Fibroblast of the aortic adventitia (primary cell): ENCODE measurements at regions not wholly inside any gene's neighbourhood (a gene's known extent, or its start where the extent isn't known, plus 50 kb on each side); places are given as distances from the start of the nearest gene placed in this dataset.
"Not testable (repeated sequence)": the region's sequence is repeated elsewhere in the genome, so short reads cannot be mapped to it uniquely, and the experiment has no call there.

Source experiments
- DNase-seq: peaks from one replicate; pipeline ENCODE4 v3.0.0-alpha.2; 2010; ENCODE audit warnings: low read depth
- H3K4me3 ChIP-seq: 2 replicates; pipeline ENCODE4 v1.5.1; 2011; ENCODE audit warnings: low read depth, mild to moderate bottlenecking, control low read depth, low read length, moderate library complexity
- TF ChIP-seq, protein P1 (sequence below): IDR thresholded peaks from 2 replicates; pipeline ENCODE4 v1.5.1; 2011; ENCODE audit warnings: mild to moderate bottlenecking, low read length, control low read depth, inconsistent platforms; ENCODE audit not compliant: insufficient read depth

DNA sequence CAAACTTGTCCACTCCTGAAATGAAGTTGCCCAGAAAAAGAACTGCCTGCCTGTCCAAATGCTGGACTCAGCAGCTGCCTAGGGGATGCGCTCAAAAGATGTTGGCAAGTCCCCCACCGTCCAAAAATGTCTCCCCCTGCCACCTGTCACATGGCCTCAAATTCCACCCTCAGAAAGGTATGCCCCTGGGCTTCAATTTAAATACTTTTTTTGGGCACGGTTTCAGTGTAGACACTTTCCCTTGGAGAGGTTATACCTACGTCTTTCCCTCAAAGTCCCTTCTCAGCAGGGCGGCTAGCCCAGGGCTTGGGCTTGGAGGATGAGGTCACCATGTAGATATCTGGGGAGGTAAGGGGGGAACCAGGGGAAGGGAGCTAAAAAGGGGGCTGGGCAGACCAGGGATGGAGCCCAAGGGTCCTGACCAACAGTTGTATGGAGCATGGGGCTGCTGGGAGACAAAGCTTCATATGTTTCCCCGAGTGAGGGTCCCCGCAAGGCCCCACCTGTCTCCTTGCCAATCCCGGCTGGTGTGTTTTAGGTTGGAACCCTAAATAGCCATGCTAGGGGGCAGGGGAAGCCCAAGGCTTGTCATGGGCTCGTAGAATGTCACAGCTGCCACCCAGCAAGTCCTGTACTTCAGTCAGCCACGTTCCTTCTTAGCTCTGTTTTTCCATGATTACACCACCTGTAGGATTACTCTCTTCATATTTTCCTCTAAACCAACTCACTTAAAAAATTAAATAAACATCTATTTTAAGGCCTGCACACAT, 131.2 kb upstream of the TBX3 start:
- no peak overlapping the region for H3K4me3 ChIP-seq
- TF ChIP-seq, protein P1, sequence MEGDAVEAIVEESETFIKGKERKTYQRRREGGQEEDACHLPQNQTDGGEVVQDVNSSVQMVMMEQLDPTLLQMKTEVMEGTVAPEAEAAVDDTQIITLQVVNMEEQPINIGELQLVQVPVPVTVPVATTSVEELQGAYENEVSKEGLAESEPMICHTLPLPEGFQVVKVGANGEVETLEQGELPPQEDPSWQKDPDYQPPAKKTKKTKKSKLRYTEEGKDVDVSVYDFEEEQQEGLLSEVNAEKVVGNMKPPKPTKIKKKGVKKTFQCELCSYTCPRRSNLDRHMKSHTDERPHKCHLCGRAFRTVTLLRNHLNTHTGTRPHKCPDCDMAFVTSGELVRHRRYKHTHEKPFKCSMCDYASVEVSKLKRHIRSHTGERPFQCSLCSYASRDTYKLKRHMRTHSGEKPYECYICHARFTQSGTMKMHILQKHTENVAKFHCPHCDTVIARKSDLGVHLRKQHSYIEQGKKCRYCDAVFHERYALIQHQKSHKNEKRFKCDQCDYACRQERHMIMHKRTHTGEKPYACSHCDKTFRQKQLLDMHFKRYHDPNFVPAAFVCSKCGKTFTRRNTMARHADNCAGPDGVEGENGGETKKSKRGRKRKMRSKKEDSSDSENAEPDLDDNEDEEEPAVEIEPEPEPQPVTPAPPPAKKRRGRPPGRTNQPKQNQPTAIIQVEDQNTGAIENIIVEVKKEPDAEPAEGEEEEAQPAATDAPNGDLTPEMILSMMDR, result no peak
- no peak for DNase-seq

DNA sequence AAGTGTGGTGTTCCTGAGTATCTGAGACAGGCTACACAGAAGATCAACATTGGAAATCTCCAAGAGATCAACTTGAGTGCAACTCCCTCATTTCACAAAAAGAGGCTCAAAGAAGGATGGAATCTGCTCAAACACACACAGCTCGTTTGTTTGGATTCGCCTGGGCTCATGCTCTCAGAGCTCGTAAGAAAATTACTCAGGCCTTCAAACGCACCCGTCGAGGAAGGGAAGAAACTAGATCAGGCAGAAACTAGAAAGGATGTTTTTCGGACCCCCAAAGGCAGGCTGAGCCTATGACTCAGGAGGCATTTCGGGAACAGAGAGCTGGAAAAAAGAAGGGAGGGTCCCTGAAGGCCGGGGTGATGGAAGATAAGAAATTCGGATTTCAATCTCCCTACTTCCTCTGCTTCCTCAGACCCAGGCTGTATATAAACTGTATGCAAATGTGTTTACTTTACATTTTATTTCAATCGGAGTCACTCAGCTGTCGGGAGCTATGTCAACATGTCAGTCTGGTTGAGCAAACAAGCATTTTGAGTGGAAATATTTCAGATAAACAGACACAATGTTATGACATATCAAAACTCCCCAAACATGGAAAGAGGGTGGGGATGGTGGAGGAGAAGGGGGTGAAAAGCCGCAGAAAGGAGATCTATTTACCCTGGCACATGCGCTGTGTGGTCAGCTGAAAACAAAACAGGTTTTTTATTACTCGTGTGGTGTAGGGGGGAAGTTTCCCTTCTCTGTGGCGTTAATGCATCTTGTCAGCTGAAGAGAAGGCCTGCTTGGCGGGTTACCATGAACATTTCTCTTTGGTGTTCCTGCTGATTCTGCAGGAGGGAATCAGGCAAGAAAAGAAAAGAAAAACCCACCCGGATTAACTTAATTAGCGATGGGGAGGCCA, 129.1 kb upstream of the TBX3 start:
- H3K4me3 ChIP-seq, result no peak overlapping the region
- no peak for DNase-seq
- TF ChIP-seq, protein P1, result no peak

DNA sequence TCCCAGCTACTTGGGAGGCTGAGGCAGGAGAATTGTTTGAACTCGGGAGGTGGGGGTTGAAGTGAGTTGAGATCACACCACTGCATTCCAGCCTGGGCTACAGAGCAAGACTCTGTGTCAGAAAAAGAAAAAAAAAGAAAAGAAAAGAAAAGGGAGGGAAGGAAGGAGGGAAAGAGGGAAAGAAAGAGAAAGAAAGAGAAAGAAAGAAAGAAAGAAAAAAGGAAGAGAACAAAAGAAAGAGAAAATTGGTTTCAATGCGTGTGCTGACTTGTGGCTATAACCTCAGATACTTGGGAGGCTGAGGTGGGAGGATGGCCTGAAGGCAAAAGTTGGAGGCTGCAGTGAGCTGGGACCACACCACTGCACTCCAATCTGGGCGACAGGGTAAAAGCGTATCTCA, 128.4 kb upstream of the TBX3 start:
- TF ChIP-seq, protein P1, result no peak
- H3K4me3 ChIP-seq, result no peak overlapping the region
- DNase-seq, result no peak

DNA sequence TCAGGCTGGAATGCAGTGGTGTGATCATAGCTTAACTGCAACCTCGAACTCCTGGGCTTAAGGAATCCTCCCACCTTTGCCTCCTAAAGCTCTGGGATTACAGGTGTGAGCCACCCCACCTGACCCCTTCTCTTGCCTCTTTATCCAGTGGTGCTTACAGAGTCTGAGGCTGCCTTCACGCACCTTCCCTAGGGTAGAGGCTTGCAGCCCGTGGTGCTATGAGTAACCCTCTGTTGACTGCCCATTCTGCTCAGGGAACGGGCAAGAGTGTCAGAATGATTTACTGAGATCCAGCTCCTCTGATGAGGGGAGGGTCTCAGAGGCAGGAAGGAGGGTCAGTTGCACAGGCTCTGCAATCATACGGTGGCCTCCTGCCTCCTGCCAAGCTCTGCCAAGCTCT, 125.1 kb upstream of the TBX3 start:
- no peak for DNase-seq
- TF ChIP-seq, protein P1, result no peak
- no peak overlapping the region for H3K4me3 ChIP-seq

DNA sequence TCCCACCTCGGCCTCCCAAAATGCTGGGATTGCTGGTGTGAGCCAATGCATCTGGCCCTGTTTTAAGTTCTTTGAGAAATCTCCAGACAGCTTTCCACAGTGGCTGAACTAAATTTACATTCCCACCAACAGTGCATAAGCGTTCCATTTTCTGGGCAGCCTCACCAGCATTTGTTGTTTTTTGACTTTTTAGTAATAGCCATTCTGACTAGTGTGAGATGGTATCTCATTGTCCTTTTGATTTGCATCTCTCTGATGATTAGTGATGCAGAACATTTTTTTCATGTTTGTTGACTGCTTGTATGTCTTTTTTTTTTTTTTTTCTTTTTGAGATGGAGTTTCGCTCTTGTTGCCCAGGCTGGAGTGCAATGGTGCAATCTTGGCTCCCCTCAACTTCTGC, 117.4 kb upstream of the TBX3 start:
- not testable (repeated sequence) for DNase-seq, H3K4me3 ChIP-seq

DNA sequence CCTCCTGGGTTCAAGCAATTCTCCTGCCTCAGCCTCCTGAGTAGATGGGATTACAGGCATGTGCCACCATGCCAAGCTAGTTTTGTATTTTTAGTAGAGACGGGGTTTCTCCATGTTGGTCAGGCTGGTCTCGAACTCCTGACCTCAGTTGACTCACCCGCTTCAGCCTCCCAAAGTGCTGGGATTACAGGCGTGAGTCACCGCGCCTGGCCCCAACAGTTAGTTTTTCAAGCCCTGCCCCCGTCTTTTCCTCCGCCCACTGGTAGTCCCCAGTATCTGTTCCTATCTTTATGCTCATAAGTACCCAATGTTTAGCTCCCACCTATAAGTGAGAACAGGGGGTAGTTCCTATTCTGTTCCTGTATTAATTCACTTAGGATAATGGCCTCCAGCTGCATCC, 116.6 kb upstream of the TBX3 start:
- peak; percentile 15 for DNase-seq
- not testable (repeated sequence) for H3K4me3 ChIP-seq

DNA sequence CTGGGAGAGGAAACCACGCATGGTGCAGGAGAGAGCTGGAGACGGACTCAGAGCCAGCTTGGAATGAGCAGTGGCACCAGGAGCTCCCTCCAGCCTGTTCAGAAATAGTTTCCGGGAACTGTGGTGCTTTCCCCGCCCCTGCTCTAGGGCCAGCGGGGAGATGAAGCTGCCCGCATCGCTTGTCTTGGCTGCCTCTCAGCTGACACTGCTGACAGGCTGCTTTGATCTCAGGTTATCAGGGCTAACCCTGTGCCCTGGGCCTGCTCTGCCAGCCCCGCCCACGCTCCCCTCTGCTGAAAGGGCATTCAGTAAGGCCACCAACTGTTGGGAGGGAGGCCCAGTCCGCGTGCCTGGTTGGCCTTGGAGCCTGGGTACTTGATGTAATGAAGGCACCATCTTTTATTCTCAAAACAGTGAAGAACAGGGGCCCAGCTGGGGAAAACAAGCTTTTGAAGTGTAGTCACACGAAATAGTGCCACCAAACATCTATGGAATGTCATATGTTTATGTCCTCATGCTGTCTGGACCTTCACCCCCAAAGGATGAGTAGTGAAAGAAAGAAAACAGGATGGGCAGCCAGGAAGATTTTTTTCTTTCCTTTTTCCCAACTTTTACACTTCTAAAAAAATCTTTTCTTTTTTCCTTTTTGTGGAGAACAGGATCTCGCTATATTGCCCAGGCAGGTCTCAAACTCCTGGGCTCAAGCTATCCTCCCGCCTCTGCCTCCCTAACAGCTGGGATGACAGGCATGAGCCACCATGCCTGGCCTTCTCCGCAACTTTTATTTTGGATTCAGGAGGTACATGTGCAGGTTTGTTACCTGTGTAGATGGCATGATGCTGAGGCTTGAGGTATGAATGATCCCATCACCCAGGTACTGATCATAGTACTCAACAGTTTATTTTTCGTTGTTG, 115.9 kb upstream of the TBX3 start:
- peak; percentile 24 for DNase-seq
- TF ChIP-seq, protein P1, result no peak
- H3K4me3 ChIP-seq, result no peak overlapping the region
